Endometrium (tissue), 2 donors: ENCODE measurements at regions not wholly inside any gene's neighbourhood (a gene's known extent, or its start where the extent isn't known, plus 50 kb on each side); places are given as distances from the start of the nearest gene placed in this dataset.
"Not testable (repeated sequence)": the region's sequence is repeated elsewhere in the genome, so short reads cannot be mapped to it uniquely, and the experiment has no call there.

Source experiments
- FAIRE-seq: peaks from 2 replicates; lab custom pipeline; 2012; peaks lifted over from hg19 to GRCh38; lab: Jason Lieb, UNC
- donor health status: control.
- donor health status: control.

- FAIRE-seq = no peak
Measured at GRCh38 chr22:22346401-22347107, 102.0 kb downstream of the VPREB1 start.

GRCh38 chr22:22348127-22348814, 103.7 kb downstream of the VPREB1 start:
- no peak for FAIRE-seq

- no peak for FAIRE-seq
Measured at GRCh38 chr22:22348815-22349454, 104.3 kb downstream of the VPREB1 start.

- FAIRE-seq = no peak
Measured at GRCh38 chr22:22349455-22349836, 104.9 kb downstream of the VPREB1 start.

GRCh38 chr22:22351366-22351765, 106.8 kb downstream of the VPREB1 start:
- FAIRE-seq = no peak

- no peak for FAIRE-seq
Measured at GRCh38 chr22:22352371-22352999, 107.9 kb downstream of the VPREB1 start.

- no peak for FAIRE-seq
Measured at GRCh38 chr22:22355096-22355834, 110.7 kb downstream of the VPREB1 start.

GRCh38 chr22:22357024-22357883, 112.7 kb downstream of the VPREB1 start:
- FAIRE-seq = no peak

- FAIRE-seq = no peak
Measured at GRCh38 chr22:22358152-22358551, 113.6 kb downstream of the VPREB1 start.

GRCh38 chr22:22358686-22359085, 114.1 kb downstream of the VPREB1 start:
- FAIRE-seq = no peak

- FAIRE-seq = no peak
Measured at GRCh38 chr22:22359465-22359864, 114.9 kb downstream of the VPREB1 start.

- no peak for FAIRE-seq
Measured at GRCh38 chr22:22360014-22360413, 115.4 kb downstream of the VPREB1 start.

- no peak for FAIRE-seq
Measured at GRCh38 chr22:22362311-22362710, 117.7 kb downstream of the VPREB1 start.

- FAIRE-seq = no peak
Measured at GRCh38 chr22:22362936-22363335, 118.3 kb downstream of the VPREB1 start.

- no peak for FAIRE-seq
Measured at GRCh38 chr22:22364207-22364606, 119.6 kb downstream of the VPREB1 start.

- no peak for FAIRE-seq
Measured at GRCh38 chr22:22366537-22366936, 122.0 kb downstream of the VPREB1 start.

- no peak for FAIRE-seq
Measured at GRCh38 chr22:22368516-22368915, 123.9 kb downstream of the VPREB1 start.

GRCh38 chr22:22369219-22369963, 124.8 kb downstream of the VPREB1 start:
- not testable (repeated sequence) for FAIRE-seq

GRCh38 chr22:22369964-22370270, 125.3 kb downstream of the VPREB1 start:
- FAIRE-seq = no peak

- FAIRE-seq = no peak
Measured at GRCh38 chr22:22371031-22371541, 126.5 kb downstream of the VPREB1 start.
